ENCODE measurements at regions not wholly inside any gene's neighbourhood (a gene's known extent, or its start where the extent isn't known, plus 50 kb on each side); places are given as distances from the start of the nearest gene placed in this dataset.

- TF ChIP-seq RAD21 (IDR thresholded peaks at IDR 0.05) (no peak), CTCF (IDR thresholded peaks at IDR 0.05; ENCODE audit: low read depth, low read length, missing input control) (no peak), ZBTB33 (IDR thresholded peaks at IDR 0.05) (no peak), GABPA (IDR thresholded peaks at IDR 0.05 in 1 of 2, conservative IDR thresholded peaks at IDR 0.05 in 1 of 2) (no peak), NR2F2 (IDR thresholded peaks at IDR 0.05) (no peak), EGR1 (IDR thresholded peaks at IDR 0.05; ENCODE audit: low read depth in 2 of 2) (no peak), FOXA1 (IDR thresholded peaks at IDR 0.05) (no peak), FOXA2 (IDR thresholded peaks at IDR 0.05) (no peak), REST (IDR thresholded peaks at IDR 0.05) (no peak), JUND (IDR thresholded peaks at IDR 0.05) (no peak), SP1 (IDR thresholded peaks at IDR 0.05) (no peak), TAF1 (conservative IDR thresholded peaks at IDR 0.05) (no peak)
These were observed 60.3 kb upstream of the EML4 start for GRCh38 chr2:42108852-42109251.

All from liver (tissue), 3 donors.